K562 (cell line): ENCODE measurements at regions not wholly inside any gene's neighbourhood (a gene's known extent, or its start where the extent isn't known, plus 50 kb on each side); places are given as distances from the start of the nearest gene placed in this dataset.

ENCODE experiments used
- BRF2 ChIP-seq: IDR thresholded peaks from 3 replicates; pipeline ENCODE4 v1.6.1; 2011; ENCODE audit warnings: borderline replicate concordance, mild to moderate bottlenecking; ENCODE audit not compliant: insufficient read length, insufficient read depth
- CLOCK ChIP-seq: fragments of 250-450 bp; sonication (Bioruptor Pico); IDR thresholded peaks from 2 replicates; pipeline ENCODE4 v1.4.0; 2020; ENCODE audit warnings: mild to moderate bottlenecking, moderate library complexity, borderline replicate concordance
- ELF1 ChIP-seq: fragments of 200-800 bp; sonication (Bioruptor generic); IDR thresholded peaks from 2 replicates; pipeline ENCODE4 v1.6.1; 2016; ENCODE audit warnings: missing genetic modification characterization, missing compliant biosample characterization
- FIP1L1 ChIP-seq: fragments of 200-400 bp; formaldehyde crosslinking; IDR thresholded peaks from 2 replicates; pipeline ENCODE4 v1.6.1; 2018; ENCODE audit warnings: mild to moderate bottlenecking, low read depth, low read length; ENCODE audit not compliant: poor library complexity, severe bottlenecking
- IRF2 ChIP-seq: sonication (generic); formaldehyde crosslinking; IDR thresholded peaks from 2 replicates; pipeline ENCODE4 v1.8.1; 2022; ENCODE audit warnings: mild to moderate bottlenecking, missing genetic modification reagents
- MAZ ChIP-seq, 2 experiments: fragments of 450-650 bp in 1 of 2; sonication (generic) in 1 of 2; formaldehyde crosslinking; IDR thresholded peaks in 1 of 2; conservative IDR thresholded peaks in 1 of 2; 2 replicates each; pipeline versions ENCODE4 v1.4.0 to v1.5.0; 2020; ENCODE audit warnings: mild to moderate bottlenecking in 1 of 2, missing genetic modification reagents in 1 of 2
- NEUROD1 ChIP-seq: fragments of 150-350 bp; IDR thresholded peaks from 2 replicates; pipeline ENCODE4 v1.6.1; 2014; ENCODE audit warnings: borderline replicate concordance, low read length, low read depth; ENCODE audit not compliant: partially characterized antibody
- NKRF ChIP-seq: fragments of 450-650 bp; IDR thresholded peaks from 2 replicates; pipeline ENCODE4 v1.6.1; 2016; ENCODE audit warnings: borderline replicate concordance
- NR1H2 ChIP-seq: sonication (generic); formaldehyde crosslinking; IDR thresholded peaks from 2 replicates; pipeline ENCODE4 v1.4.0; 2020; ENCODE audit warnings: mild to moderate bottlenecking, missing genetic modification reagents
- STAT5A ChIP-seq: IDR thresholded peaks from 2 replicates; pipeline ENCODE4 v1.6.1; 2012; ENCODE audit warnings: low read length, inconsistent platforms, borderline replicate concordance
- TEAD2 ChIP-seq: fragments of 450-650 bp; IDR thresholded peaks from 2 replicates; pipeline ENCODE4 v1.6.1; 2016; ENCODE audit warnings: missing genetic modification characterization, control low read depth, missing compliant biosample characterization
- ZBTB11 ChIP-seq, 3 experiments: fragments of 200-800 bp in 1 of 3; fragments of 250-450 bp in 1 of 3; fragments of 450-650 bp in 1 of 3; sonication (Bioruptor Pico) in 1 of 3; sonication (Bioruptor generic) in 1 of 3; formaldehyde crosslinking in 1 of 3; IDR thresholded peaks; 2 replicates each; pipeline versions ENCODE4 v1.6.1 to v1.8.0; 2016 to 2022; ENCODE audit warnings: mild to moderate bottlenecking in 2 of 3, missing genetic modification characterization in 2 of 3, missing compliant biosample characterization in 1 of 3, moderate library complexity in 1 of 3
- ZEB2 ChIP-seq: fragments of 450-650 bp; IDR thresholded peaks from 2 replicates; pipeline ENCODE4 v1.6.1; 2016
- ZKSCAN3 ChIP-seq: fragments of 250-450 bp; sonication (Bioruptor Pico); IDR thresholded peaks from 2 replicates; pipeline ENCODE4 v1.4.0; 2020
- ZNF133 ChIP-seq: fragments of 250-450 bp; sonication (Bioruptor Pico); IDR thresholded peaks from 2 replicates; pipeline ENCODE4 v1.4.0; 2020; ENCODE audit warnings: mild to moderate bottlenecking
- ZNF263 ChIP-seq: sonication (generic); formaldehyde crosslinking; IDR thresholded peaks from 2 replicates; pipeline ENCODE4 v1.8.0; 2022; ENCODE audit warnings: mild to moderate bottlenecking, missing genetic modification reagents, borderline replicate concordance
- ZNF3 ChIP-seq: fragments of 250-450 bp; sonication (Bioruptor Pico); IDR thresholded peaks from 2 replicates; pipeline ENCODE4 v1.5.0; 2021; ENCODE audit warnings: mild to moderate bottlenecking, moderate library complexity
- ZNF586 ChIP-seq: fragments of 450-650 bp; formaldehyde crosslinking; conservative IDR thresholded peaks from 2 replicates; pipeline ENCODE4 v1.4.0; 2020; ENCODE audit warnings: mild to moderate bottlenecking, moderate library complexity

GRCh38 chr1:95179205-95179986 is 54.6 kb upstream of the RWDD3 start (continued):
- TF ChIP-seq NKRF (no peak), STAT5A (peak; percentile 85), NR1H2 (CRISPR knock-in tag) (no peak), ZNF133 (CRISPR knock-in tag) (no peak), ZKSCAN3 (no peak), MAZ (CRISPR knock-in tag; conservative IDR thresholded peaks at IDR 0.05 in 1 of 2, IDR thresholded peaks at IDR 0.05 in 1 of 2) (0 out of 4 replicates have a peak, but pooled peaks of 1 of the 2 experiments have one; percentile 30), ZNF586 (CRISPR knock-in tag) (no peak), IRF2 (CRISPR knock-in tag) (no peak), ELF1 (tag) (no peak), ZBTB11 (CRISPR knock-in tag; IDR thresholded peaks at IDR 0.05) (no peak), BRF2 (no peak), CLOCK (no peak), ZEB2 (peak; percentile 48; the same call in 1 of the 2 replicates), NEUROD1 (peak; percentile 44), TEAD2 (tag) (no peak), FIP1L1 (no peak), ZNF263 (no peak), ZNF3 (CRISPR knock-in tag) (no peak)
